NB4 (cell line): ENCODE measurements at regions not wholly inside any gene's neighbourhood (a gene's known extent, or its start where the extent isn't known, plus 50 kb on each side); places are given as distances from the start of the nearest gene placed in this dataset.

Experiments used
- DNase-seq: peaks from one replicate; pipeline ENCODE4 v3.0.0; 2010; ENCODE audit warnings: low read depth
- H3K4me3 ChIP-seq: one replicate; pipeline ENCODE4 v1.5.1; 2011; ENCODE audit warnings: mild to moderate bottlenecking, low read depth, low read length, moderate library complexity
- CTCF ChIP-seq: IDR thresholded peaks from one replicate; pipeline ENCODE4 v1.5.1; 2012; ENCODE audit warnings: low read depth, low read length
- MYC ChIP-seq: IDR thresholded peaks from 2 replicates; pipeline ENCODE4 v1.6.1; 2011; ENCODE audit warnings: low read depth, low read length
- POLR2A ChIP-seq: IDR thresholded peaks from 2 replicates; pipeline ENCODE4 v1.6.1; 2011; ENCODE audit warnings: mild to moderate bottlenecking; ENCODE audit not compliant: insufficient read length; ENCODE audit errors: extremely low read depth
- TF ChIP-seq, protein P1 (sequence below): IDR thresholded peaks from 2 replicates; pipeline ENCODE4 v1.6.1; 2011; ENCODE audit warnings: low read depth, low read length

- no peak overlapping the region for H3K4me3 ChIP-seq
- peak; percentile 47 for TF ChIP-seq CTCF
- no peak for TF ChIP-seq MYC
- TF ChIP-seq, protein P1, sequence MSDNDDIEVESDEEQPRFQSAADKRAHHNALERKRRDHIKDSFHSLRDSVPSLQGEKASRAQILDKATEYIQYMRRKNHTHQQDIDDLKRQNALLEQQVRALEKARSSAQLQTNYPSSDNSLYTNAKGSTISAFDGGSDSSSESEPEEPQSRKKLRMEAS: no peak
- no peak for TF ChIP-seq POLR2A
- peak; percentile 52 for DNase-seq
These were observed 411.2 kb downstream of the GLRX3 start for GRCh38 chr10:130547368-130547767.

DNA sequence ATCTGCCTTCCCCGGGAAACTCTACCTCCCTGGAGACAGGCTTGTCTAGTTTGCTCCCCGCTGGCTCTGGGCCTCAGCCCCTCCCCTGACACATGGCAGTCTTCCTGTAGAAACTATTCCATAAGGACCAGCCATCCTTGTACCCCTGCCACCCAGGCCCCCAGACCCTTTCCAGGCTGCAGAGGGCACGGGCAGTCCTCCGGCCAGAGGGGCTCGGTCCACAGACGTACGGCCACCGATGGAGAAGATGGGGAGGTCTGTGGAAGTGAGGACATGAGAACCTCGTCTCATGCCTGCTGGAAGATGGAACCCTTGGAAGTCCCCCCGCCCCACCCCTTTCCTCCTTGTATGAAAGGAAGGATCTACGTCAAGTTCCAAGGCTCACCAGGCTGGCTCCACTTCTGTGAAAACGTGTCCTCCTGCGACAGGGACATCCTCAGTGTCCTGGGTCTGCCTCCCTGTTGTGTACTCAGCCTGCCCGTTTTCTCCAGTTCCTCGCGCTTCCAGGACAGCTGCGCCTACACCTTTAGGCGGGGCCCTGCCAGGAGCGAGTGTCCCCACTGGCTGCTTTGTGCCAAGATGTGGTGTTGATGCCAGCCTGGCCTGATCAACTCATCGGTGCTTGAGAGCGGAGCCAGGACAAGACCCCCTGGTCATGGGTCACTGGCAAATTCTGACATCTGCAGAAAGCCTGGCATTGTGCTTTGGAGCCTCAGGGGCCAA is 414.9 kb downstream of the GLRX3 start:
- no peak for DNase-seq
- no peak overlapping the region for H3K4me3 ChIP-seq
- TF ChIP-seq POLR2A (no peak), CTCF (no peak), MYC (no peak)
- TF ChIP-seq, protein P1: no peak

- TF ChIP-seq, protein P1: no peak
- TF ChIP-seq CTCF: no peak
- no peak for TF ChIP-seq POLR2A
- no peak for TF ChIP-seq MYC
- DNase-seq: no peak
- H3K4me3 ChIP-seq: no peak overlapping the region
These were observed 415.5 kb downstream of the GLRX3 start for GRCh38 chr10:130551676-130552075.

DNA sequence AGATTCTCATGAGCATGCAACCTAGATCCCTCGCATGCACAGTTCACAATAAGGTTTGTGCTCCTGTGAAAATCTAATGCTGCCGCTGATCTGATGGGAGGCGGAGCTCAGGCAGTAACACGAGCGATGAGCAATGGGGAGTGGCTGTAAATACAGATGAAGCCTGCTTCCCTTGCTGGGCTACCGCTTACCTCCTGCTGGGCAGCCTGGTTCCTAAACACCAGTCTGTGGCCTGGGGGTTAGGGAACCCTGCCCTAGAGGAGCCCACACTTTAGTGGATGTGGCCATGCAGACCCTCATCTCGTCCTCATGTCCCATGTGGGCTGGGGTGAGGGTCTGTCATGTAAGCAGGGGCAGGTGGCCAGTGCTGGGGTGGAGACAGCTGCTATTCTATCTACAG is 417.6 kb downstream of the GLRX3 start:
- no peak overlapping the region for H3K4me3 ChIP-seq
- no peak for DNase-seq
- TF ChIP-seq POLR2A (no peak), MYC (no peak), CTCF (no peak)
- TF ChIP-seq, protein P1: no peak

DNA sequence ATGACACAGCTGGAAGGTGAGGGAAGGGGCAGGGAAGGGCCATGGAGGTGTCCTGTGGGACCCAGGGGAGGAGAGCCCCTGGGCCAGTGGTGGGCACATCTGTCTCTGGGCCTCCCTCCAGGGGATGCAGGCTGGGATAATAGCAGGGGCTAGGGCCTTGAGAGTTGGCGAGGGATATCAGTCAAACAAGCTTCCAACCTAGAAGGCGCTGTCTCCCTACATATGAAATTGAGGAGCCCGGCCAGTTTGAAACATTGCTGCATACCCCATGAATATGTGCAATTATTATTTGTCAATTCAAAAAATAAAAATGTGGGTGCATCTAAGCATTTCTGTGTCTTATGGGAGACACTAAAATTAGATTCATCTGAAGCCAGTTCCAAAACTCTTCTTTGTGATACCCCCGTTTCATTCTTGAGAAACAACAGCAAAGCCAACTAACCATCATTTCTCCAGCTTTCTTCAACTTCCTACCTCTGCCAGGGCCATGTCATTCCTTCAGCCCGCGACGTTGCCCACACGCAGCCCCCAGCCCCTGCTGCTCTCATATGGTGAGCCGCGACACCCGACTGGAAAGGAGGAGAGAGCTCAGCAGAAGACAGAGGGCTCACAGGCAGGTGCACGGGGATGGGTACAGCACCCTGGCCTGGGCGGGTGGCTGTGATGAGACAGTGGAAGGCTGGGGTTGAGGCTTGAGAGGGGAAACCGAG is 418.7 kb downstream of the GLRX3 start:
- H3K4me3 ChIP-seq: no peak overlapping the region
- TF ChIP-seq CTCF (no peak), POLR2A (no peak), MYC (no peak)
- TF ChIP-seq, protein P1: no peak
- no peak for DNase-seq
